Motor neuron (in vitro differentiated cells): ENCODE measurements at regions not wholly inside any gene's neighbourhood (a gene's known extent, or its start where the extent isn't known, plus 50 kb on each side); places are given as distances from the start of the nearest gene placed in this dataset.

ENCODE experiments used
- ATAC-seq, 8 experiments: fragments of 200-7000 bp; cut with Tn5 transposase; replicated peaks in 6 of 8; 2 replicates each; pipeline ENCODE4 v1.8.0; 2021; ENCODE audit warnings: mild to moderate bottlenecking in 8 of 8, moderate library complexity in 8 of 8
- H3K27ac ChIP-seq, 2 donors: fragments of 250-450 bp; sonication (Bioruptor Pico); 2 replicates each; pipeline ENCODE4 v1.9.0; 2021; ENCODE audit warnings: antibody characterized with exemption in 2 of 2, mild to moderate bottlenecking in 2 of 2, moderate library complexity in 1 of 2
- H3K4me1 ChIP-seq, 2 donors: fragments of 250-450 bp; sonication (Bioruptor Pico); replicated peaks in 1 of 2; 2 replicates each; pipeline ENCODE4 v1.6.1; 2021; ENCODE audit warnings: antibody characterized with exemption in 2 of 2, mild to moderate bottlenecking in 2 of 2, moderate library complexity in 1 of 2
- H3K4me3 ChIP-seq, 5 donors: fragments of 250-450 bp; sonication (Bioruptor Pico); 2 replicates each; pipeline ENCODE4 v1.9.0; 2021; ENCODE audit warnings: antibody characterized with exemption in 5 of 5, mild to moderate bottlenecking in 5 of 5, moderate library complexity in 4 of 5
- WGBS, 10 experiments: fragments of 450-650 bp; shearing (Covaris generic); methylation state at CpG; one replicate each; pipeline ENCODE4 v1.0.0; 2022; 5-methylcytosine and 5-hydroxymethylcytosine counted together
- in situ Hi-C, 9 experiments: fragments of 400-800 bp; cut with MboI; loops; one replicate each; pipeline ENCODE4 v1.15.0; 2021; ENCODE audit warnings: low sequenced_read_pairs in 9 of 9, low pct_unique_long_range_greater_than_20kb in 2 of 9; ENCODE audit not compliant: unreplicated experiment in 9 of 9

- in situ Hi-C loops = loop anchor here in 1 of 9 experiments (10.0 kb wide), 1 partner anchor 125 kb away; no protein-coding TSS in a partner anchor
These were observed 139.3 kb upstream of the IPO9 start for GRCh38 chr1:201689647-201690046.

GRCh38 chr1:201690528-201690927, 138.4 kb upstream of the IPO9 start:
- WGBS, 10 experiments = 60 to 100% (median 97%) methylated on average over 1 to 8 of the region's 10 CpGs; no CpG with 5 or more reads in 2 of the 10 experiments
- in situ Hi-C loops = loop anchor here in 1 of 9 experiments (10.0 kb wide), 1 partner anchor 126 kb away; no protein-coding TSS in a partner anchor

More at GRCh38 chr1:201689647-201690046, 139.3 kb upstream of the IPO9 start:
- Histone ChIP-seq H3K4me1 (peaks cover 75 to 84% of the 10 kb centered on the region in 2 donors), H3K27ac (no peak overlapping the region), H3K4me3 (no peak overlapping the region)
- WGBS, 10 experiments = 93 to 100% (median 100%) methylated on average over 1 to 8 of the region's 8 CpGs; no CpG with 5 or more reads in 5 of the 10 experiments
- ATAC-seq = no peak

GRCh38 chr1:201691716-201692554, 137.0 kb upstream of the IPO9 start:
- Histone ChIP-seq H3K4me3 (no peak overlapping the region), H3K4me1 (peaks cover 77 to 89% of the 10 kb centered on the region in 2 donors), H3K27ac (peak overlapping the region; percentile 59 to 78)
- ATAC-seq = no peak
- in situ Hi-C loops = loop anchor here in 1 of 9 experiments (10.0 kb wide), 1 partner anchor 127 kb away; no protein-coding TSS in a partner anchor
- 60 to 93% (median 82%) methylated on average over 2 to 6 of the region's 6 CpGs; no CpG with 5 or more reads in 1 of the 10 experiments for WGBS, 10 experiments

More at GRCh38 chr1:201690528-201690927, 138.4 kb upstream of the IPO9 start:
- Histone ChIP-seq H3K27ac (no peak overlapping the region), H3K4me3 (no peak overlapping the region), H3K4me1 (peaks cover 77 to 89% of the 10 kb centered on the region in 2 donors)
- ATAC-seq = no peak

- H3K27ac ChIP-seq = peak overlapping the region; percentile 78 to 89
- 40 to 88% (median 59%) methylated on average over 1 to 3 of the region's 3 CpGs; no CpG with 5 or more reads in 4 of the 10 experiments for WGBS, 10 experiments
- peak in 1 of 8 experiments; percentile 35 for ATAC-seq
- peaks cover 82 to 89% of the 10 kb centered on the region in 2 donors for H3K4me1 ChIP-seq
- in situ Hi-C loops = loop anchor here in 1 of 9 experiments (10.0 kb wide), 1 partner anchor 128 kb away; no protein-coding TSS in a partner anchor
- no peak overlapping the region for H3K4me3 ChIP-seq
These were observed 136.2 kb upstream of the IPO9 start for GRCh38 chr1:201692555-201693394.

- 0 to 100% (median 7%) methylated on average over 1 to 5 of the region's 8 CpGs; no CpG with 5 or more reads in 5 of the 10 experiments for WGBS, 10 experiments
- Histone ChIP-seq H3K4me1 (peaks cover 74 to 77% of the 10 kb centered on the region in 2 donors), H3K4me3 (peak overlapping the region in 3 of 5 donors; percentile 4 to 16 (median 5)), H3K27ac (peak overlapping the region; percentile 78 to 89)
- peak in 5 of 8 experiments; percentile 88 to 91 (median 89) for ATAC-seq
- in situ Hi-C loops = loop anchor here in 1 of 9 experiments (10.0 kb wide), 1 partner anchor 129 kb away; no protein-coding TSS in a partner anchor
These were observed 134.9 kb upstream of the IPO9 start for GRCh38 chr1:201693890-201694607.

- WGBS, 10 experiments = 0 to 100% (median 45%) methylated on average over 2 to 8 of the region's 12 CpGs; no CpG with 5 or more reads in 2 of the 10 experiments
- peaks cover 70 to 72% of the 10 kb centered on the region in 2 donors for H3K4me1 ChIP-seq
- in situ Hi-C loops = loop anchor here in 1 of 9 experiments (10.0 kb wide), 1 partner anchor 130 kb away; no protein-coding TSS in a partner anchor
- H3K4me3 ChIP-seq = peak overlapping the region in 2 of 5 donors; percentile 4 to 16
- peak overlapping the region; percentile 78 to 89 for H3K27ac ChIP-seq
- peak in 5 of 8 experiments; percentile 38 to 66 (median 59) for ATAC-seq
These were observed 134.2 kb upstream of the IPO9 start for GRCh38 chr1:201694608-201695335.

GRCh38 chr1:201695607-201696006, 133.3 kb upstream of the IPO9 start:
- WGBS, 10 experiments = 27 to 80% (median 69%) methylated on average over 1 to 3 of the region's 6 CpGs; no CpG with 5 or more reads in 6 of the 10 experiments
- peak overlapping the region; percentile 78 to 89 for H3K27ac ChIP-seq
- H3K4me3 ChIP-seq = no peak overlapping the region
- peaks cover 70 to 72% of the 10 kb centered on the region in 2 donors for H3K4me1 ChIP-seq
- in situ Hi-C loops = loop anchor here in 1 of 9 experiments (10.0 kb wide), 1 partner anchor 131 kb away; no protein-coding TSS in a partner anchor
- ATAC-seq = peak in 1 of 8 experiments; percentile 3

- H3K4me3 ChIP-seq = no peak overlapping the region
- 0 to 84% (median 76%) methylated on average over 1 to 11 of the region's 13 CpGs; no CpG with 5 or more reads in 3 of the 10 experiments for WGBS, 10 experiments
- ATAC-seq = peak in 3 of 8 experiments; percentile 83 to 88 (median 86)
These were observed 132.7 kb upstream of the IPO9 start for GRCh38 chr1:201696217-201696761.

GRCh38 chr1:201697174-201697573, 131.8 kb upstream of the IPO9 start:
- no peak for ATAC-seq

More at GRCh38 chr1:201696217-201696761, 132.7 kb upstream of the IPO9 start:
- H3K27ac ChIP-seq = peak overlapping the region; percentile 78 to 89
- peaks cover 65 to 68% of the 10 kb centered on the region in 2 donors for H3K4me1 ChIP-seq
- in situ Hi-C loops = loop anchor here in 1 of 9 experiments (10.0 kb wide), 1 partner anchor 131 kb away; no protein-coding TSS in a partner anchor

GRCh38 chr1:201701831-201702230, 127.1 kb upstream of the IPO9 start:
- in situ Hi-C loops = loop anchor here in 7 of 9 experiments (10.0 to 25.0 kb wide), 3 partner anchors 137 to 147 kb away; no protein-coding TSS in a partner anchor
- ATAC-seq = no peak
- 88 to 100% (median 93%) methylated on average over 1 to 2 of the region's 2 CpGs; no CpG with 5 or more reads in 2 of the 10 experiments for WGBS, 10 experiments
- Histone ChIP-seq H3K4me1 (peaks cover 31 to 37% of the 10 kb centered on the region in 2 donors), H3K27ac (no peak overlapping the region), H3K4me3 (no peak overlapping the region)

More at GRCh38 chr1:201697174-201697573, 131.8 kb upstream of the IPO9 start:
- H3K4me3 ChIP-seq = no peak overlapping the region
- H3K4me1 ChIP-seq = peaks cover 56 to 59% of the 10 kb centered on the region in 2 donors
- WGBS, 10 experiments = 67 to 100% (median 86%) methylated on average over 1 to 3 of the region's 4 CpGs; no CpG with 5 or more reads in 3 of the 10 experiments
- H3K27ac ChIP-seq = peak overlapping the region; percentile 66 to 89
- in situ Hi-C loops = loop anchor here in 1 of 9 experiments (10.0 kb wide), 1 partner anchor 132 kb away; no protein-coding TSS in a partner anchor
